Activated B cell treated with CpG ODN at 0.5 μM for 24 hours (primary cell): ENCODE measurements at regions not wholly inside any gene's neighbourhood (a gene's known extent, or its start where the extent isn't known, plus 50 kb on each side); places are given as distances from the start of the nearest gene placed in this dataset.

Experiments used
- ATAC-seq: fragments of 200-7000 bp; cut with Tn5 transposase; one replicate; pipeline ENCODE4 v1.10.0; 2021; ENCODE audit warnings: low read depth, mild to moderate bottlenecking, moderate library complexity
- CTCF ChIA-PET: fragments of 350-600 bp; sonication (Branson Sonifier 250); formaldehyde crosslinking; loops from one replicate; lab custom pipeline; 2021; ENCODE audit warnings: antibody characterized with exemption; lab: Charles Lee
- POLR2A ChIA-PET: fragments of 350-600 bp; sonication (Branson Sonifier 250); formaldehyde crosslinking; loops from one replicate; lab custom pipeline; 2021; ENCODE audit warnings: antibody characterized with exemption; lab: Charles Lee
- DNase-seq: peaks from one replicate; pipeline ENCODE4 v3.0.0; 2022
- H3K27ac Mint-ChIP-seq: one replicate; pipeline ENCODE4 v1.8.0; 2020; ENCODE audit warnings: mixed read lengths
- H3K27me3 Mint-ChIP-seq: one replicate; pipeline ENCODE4 v1.8.0; 2021; ENCODE audit warnings: mixed read lengths
- H3K36me3 Mint-ChIP-seq: one replicate; pipeline ENCODE4 v1.8.0; 2021; ENCODE audit warnings: low read depth, mixed read lengths
- H3K4me1 Mint-ChIP-seq: one replicate; pipeline ENCODE4 v1.8.0; 2021; ENCODE audit warnings: mixed read lengths
- H3K4me3 Mint-ChIP-seq: one replicate; pipeline ENCODE4 v1.8.0; 2020; ENCODE audit warnings: mild to moderate bottlenecking, mixed read lengths
- H3K9me3 Mint-ChIP-seq: one replicate; pipeline ENCODE4 v1.8.0; 2020; ENCODE audit warnings: mixed read lengths
- intact Hi-C: fragments of 100-400 bp; cut with micrococcal nuclease; formaldehyde crosslinking; loops from one replicate; pipeline ENCODE4 v1.15.1; 2024
- TF ChIP-seq, protein P1 (sequence below): fragments of 200-600 bp; IDR thresholded peaks from one replicate; pipeline ENCODE4 v1.8.0; 2022; ENCODE audit warnings: antibody characterized with exemption, mild to moderate bottlenecking

DNA sequence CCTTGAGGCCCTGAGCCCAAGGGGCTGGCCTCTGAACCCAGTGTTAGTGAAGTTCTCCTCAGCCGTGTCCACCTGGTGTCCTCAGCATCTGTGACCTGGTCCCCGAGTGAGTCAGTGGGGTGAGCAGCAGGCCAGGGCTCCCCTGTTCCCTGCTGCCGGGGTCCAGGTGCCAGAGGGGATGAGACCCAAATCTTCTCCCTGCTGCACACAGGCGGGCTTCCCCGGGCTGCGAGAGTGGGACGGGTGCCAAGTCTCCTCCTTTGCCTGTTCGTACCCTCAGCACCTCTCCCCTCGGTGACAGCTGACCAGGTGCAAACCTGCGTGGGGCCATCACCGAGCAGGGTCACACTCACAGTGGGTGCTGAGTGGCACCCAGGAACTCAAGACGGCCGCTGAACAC is 514.5 kb downstream of the TBC1D22A start:
- H3K4me1 Mint-ChIP-seq, result no peaks in the 10 kb centered on the region
- ATAC-seq (no peak), DNase-seq (no peak)
- H3K9me3 Mint-ChIP-seq, result no peaks in the 10 kb centered on the region
- no peaks in the 10 kb centered on the region for H3K36me3 Mint-ChIP-seq
- TF ChIP-seq, protein P1, sequence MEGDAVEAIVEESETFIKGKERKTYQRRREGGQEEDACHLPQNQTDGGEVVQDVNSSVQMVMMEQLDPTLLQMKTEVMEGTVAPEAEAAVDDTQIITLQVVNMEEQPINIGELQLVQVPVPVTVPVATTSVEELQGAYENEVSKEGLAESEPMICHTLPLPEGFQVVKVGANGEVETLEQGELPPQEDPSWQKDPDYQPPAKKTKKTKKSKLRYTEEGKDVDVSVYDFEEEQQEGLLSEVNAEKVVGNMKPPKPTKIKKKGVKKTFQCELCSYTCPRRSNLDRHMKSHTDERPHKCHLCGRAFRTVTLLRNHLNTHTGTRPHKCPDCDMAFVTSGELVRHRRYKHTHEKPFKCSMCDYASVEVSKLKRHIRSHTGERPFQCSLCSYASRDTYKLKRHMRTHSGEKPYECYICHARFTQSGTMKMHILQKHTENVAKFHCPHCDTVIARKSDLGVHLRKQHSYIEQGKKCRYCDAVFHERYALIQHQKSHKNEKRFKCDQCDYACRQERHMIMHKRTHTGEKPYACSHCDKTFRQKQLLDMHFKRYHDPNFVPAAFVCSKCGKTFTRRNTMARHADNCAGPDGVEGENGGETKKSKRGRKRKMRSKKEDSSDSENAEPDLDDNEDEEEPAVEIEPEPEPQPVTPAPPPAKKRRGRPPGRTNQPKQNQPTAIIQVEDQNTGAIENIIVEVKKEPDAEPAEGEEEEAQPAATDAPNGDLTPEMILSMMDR, result no peak
- H3K27ac Mint-ChIP-seq, result no peak overlapping the region
- intact Hi-C loops, result no loop called here
- no peaks in the 10 kb centered on the region for H3K27me3 Mint-ChIP-seq
- H3K4me3 Mint-ChIP-seq, result no peak overlapping the region
- ChIA-PET CTCF (no interaction called here), POLR2A (no interaction called here)

DNA sequence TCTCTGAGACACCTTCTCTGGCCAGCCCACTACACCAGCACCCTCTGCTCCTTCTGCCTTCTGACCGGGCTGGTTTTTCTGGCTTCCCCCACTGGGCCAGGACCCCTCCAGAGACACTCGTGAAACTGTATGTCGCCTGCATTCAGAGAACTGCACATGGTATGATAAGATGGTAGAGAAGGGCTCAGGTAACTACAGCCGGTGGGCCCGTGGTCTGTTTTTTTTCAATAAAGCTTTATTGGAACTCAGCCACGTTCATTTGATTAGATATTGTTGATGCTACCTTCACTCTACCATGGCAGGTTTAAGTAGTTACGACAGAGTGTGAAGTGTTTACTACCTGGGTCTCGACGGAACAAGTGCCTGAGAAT is 514.0 kb downstream of the TBC1D22A start:
- ChIA-PET CTCF (no interaction called here), POLR2A (no interaction called here)
- no peaks in the 10 kb centered on the region for H3K9me3 Mint-ChIP-seq
- TF ChIP-seq, protein P1, result no peak
- ATAC-seq (no peak), DNase-seq (no peak)
- H3K4me1 Mint-ChIP-seq, result no peaks in the 10 kb centered on the region
- H3K27me3 Mint-ChIP-seq, result no peaks in the 10 kb centered on the region
- intact Hi-C loops, result no loop called here
- no peak overlapping the region for H3K27ac Mint-ChIP-seq
- no peaks in the 10 kb centered on the region for H3K36me3 Mint-ChIP-seq
- no peak overlapping the region for H3K4me3 Mint-ChIP-seq

DNA sequence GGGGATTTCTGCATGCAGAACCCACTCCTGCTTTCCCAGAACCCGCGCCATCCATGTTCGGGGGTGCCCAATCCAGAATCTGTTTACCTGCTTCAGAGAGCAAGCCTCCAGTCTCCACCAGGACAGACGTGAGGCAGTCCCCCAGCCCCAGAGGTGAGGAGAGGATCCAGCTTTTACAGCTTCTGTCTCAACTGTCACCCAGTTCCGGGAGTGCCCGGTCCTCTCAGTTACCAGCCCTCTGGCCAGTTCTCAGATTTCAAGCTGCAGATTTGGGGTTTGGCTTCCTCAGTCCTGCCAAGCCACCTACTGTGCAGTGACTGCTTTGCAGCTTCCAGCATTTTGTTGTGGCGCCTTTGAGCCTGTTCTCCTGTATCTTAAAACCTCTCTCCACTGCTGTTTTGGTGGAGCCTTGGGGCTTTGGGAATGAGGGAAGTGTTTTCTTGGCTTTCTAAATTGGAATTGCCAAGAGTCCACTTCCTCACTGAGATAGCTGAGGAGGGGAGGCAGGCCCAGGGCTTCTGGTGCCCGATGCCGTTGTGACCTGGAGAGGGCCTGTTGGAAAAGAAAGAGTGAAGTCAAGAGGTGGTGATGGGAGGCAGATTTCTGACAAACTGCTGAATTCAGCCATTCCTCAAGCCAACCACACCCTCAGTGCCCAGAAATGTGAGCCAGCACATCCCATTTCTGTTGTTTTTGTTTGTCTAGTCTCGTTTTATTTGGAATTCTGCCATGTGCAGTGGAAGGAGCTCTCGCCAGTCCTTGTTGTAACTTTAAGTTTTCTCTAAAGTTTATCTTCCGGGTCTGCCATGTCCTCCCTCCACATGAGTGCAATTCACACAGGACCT is 513.4 kb downstream of the TBC1D22A start:
- no peak overlapping the region for H3K27ac Mint-ChIP-seq
- CTCF ChIA-PET, result no interaction called here
- POLR2A ChIA-PET, result no interaction called here
- H3K27me3 Mint-ChIP-seq, result no peaks in the 10 kb centered on the region
- no peak overlapping the region for H3K4me3 Mint-ChIP-seq
- no peaks in the 10 kb centered on the region for H3K4me1 Mint-ChIP-seq
- TF ChIP-seq, protein P1, result no peak
- DNase-seq (no peak), ATAC-seq (no peak)
- no peaks in the 10 kb centered on the region for H3K9me3 Mint-ChIP-seq
- intact Hi-C loops, result no loop called here
- no peaks in the 10 kb centered on the region for H3K36me3 Mint-ChIP-seq

DNA sequence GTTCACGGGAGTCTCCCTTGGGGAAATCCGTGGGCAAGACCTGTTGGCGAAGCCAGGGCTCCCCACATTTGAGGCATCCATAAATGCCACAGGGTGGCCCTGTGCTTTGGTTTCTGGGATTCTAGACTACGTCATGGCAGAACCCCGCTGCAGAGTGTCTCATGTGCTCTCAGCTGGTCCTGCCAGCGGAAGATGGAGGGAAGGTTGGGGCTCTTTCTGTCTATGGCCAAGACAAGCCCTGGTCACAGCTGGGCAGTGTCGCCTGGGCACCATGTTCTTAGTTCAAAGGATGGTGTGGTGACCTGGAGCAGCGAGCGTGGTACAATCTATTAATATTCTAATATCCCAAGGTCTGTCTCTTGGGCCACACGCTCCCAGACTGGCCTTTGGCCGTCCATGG is 511.7 kb downstream of the TBC1D22A start:
- intact Hi-C loops, result no loop called here
- CTCF ChIA-PET, result no interaction called here
- no peaks in the 10 kb centered on the region for H3K27me3 Mint-ChIP-seq
- no peak for DNase-seq
- H3K36me3 Mint-ChIP-seq, result no peaks in the 10 kb centered on the region
- no peak for ATAC-seq
- H3K4me3 Mint-ChIP-seq, result no peak overlapping the region
- H3K4me1 Mint-ChIP-seq, result no peaks in the 10 kb centered on the region
- TF ChIP-seq, protein P1, result no peak
- no peak overlapping the region for H3K27ac Mint-ChIP-seq
- no peaks in the 10 kb centered on the region for H3K9me3 Mint-ChIP-seq
- POLR2A ChIA-PET, result no interaction called here

DNA sequence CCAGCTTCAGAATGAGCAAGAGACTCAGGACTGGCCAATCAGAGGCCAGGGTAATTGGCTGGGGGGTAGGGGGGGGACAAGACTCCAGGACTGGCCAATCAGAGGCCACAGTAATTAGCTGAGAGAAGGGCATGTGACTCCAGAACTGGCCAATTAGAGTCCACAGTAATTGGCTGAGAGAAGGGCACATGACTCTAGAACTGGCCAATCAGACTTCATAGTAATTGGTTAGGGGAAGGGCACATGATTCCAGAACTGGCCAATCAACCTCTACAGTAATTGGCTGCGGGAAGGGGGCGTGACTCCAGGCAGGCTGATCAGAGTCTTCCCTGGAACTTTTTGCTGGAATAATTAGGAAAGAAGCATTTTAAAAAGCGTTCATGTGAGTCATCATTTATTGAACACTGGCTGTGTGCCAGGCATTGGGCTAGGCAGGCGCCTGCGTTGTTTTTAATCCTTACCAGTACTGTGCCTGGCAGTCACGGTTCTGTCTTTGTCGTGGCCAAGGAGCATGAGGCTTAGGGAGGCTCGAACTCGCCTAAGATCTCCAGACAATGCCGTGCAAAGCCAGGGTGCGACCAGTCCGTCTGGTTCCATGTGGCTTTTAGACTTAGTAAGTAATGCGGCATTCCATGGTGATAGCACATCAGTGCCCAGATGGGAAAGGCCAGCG is 508.1 kb downstream of the TBC1D22A start:
- Mint-ChIP-seq H3K27ac (no peak overlapping the region), H3K27me3 (no peaks in the 10 kb centered on the region), H3K4me3 (no peak overlapping the region), H3K36me3 (no peaks in the 10 kb centered on the region), H3K4me1 (no peaks in the 10 kb centered on the region), H3K9me3 (no peaks in the 10 kb centered on the region)
- CTCF ChIA-PET, result no interaction called here
- intact Hi-C loops, result no loop called here
- DNase-seq (no peak), ATAC-seq (no peak)
- POLR2A ChIA-PET, result no interaction called here
- TF ChIP-seq, protein P1, result no peak
